ENCODE measurements at regions not wholly inside any gene's neighbourhood (a gene's known extent, or its start where the extent isn't known, plus 50 kb on each side); places are given as distances from the start of the nearest gene placed in this dataset.

GRCh38 chr16:86895606-86896005 is 317.3 kb downstream of the FOXL1 start (continued):
- TF ChIP-seq CTCF (IDR thresholded peaks at IDR 0.05; ENCODE audit: low read depth, low read length, missing input control): no peak
- TF ChIP-seq TAF1 (conservative IDR thresholded peaks at IDR 0.05): no peak
- no peak for TF ChIP-seq ATF3 (IDR thresholded peaks at IDR 0.05)
- no peak for TF ChIP-seq ZBTB33 (IDR thresholded peaks at IDR 0.05)

GRCh38 chr16:86896976-86897375 is 318.6 kb downstream of the FOXL1 start:
- Histone ChIP-seq H3K36me3 (ENCODE audit: control insufficient read depth in 4 of 4, insufficient read depth in 3 of 4, low read depth in 1 of 4, low read length in 3 of 4) (no peaks in the 10 kb centered on the region), H3K9me3 (ENCODE audit: control insufficient read depth in 4 of 4, low read length in 3 of 4) (no peaks in the 10 kb centered on the region), H3K27me3 (ENCODE audit: control insufficient read depth in 4 of 4, insufficient read depth in 4 of 4, low read length in 3 of 4) (peaks cover 0 to 4% (median 0%) of the 10 kb centered on the region in 4 donors), H3K4me1 (ENCODE audit: control insufficient read depth in 4 of 4, insufficient read depth in 4 of 4, low read length in 3 of 4) (no peaks in the 10 kb centered on the region), H3K4me3 (ENCODE audit: low read depth in 1 of 3, low read length in 3 of 3) (no peak overlapping the region), H3K27ac (ENCODE audit: low read depth in 1 of 2, low read length in 2 of 2) (no peak overlapping the region), H3K9ac (ENCODE audit: low read depth in 1 of 2, low read length in 2 of 2) (no peak overlapping the region)
- no peak for TF ChIP-seq YY1 (IDR thresholded peaks at IDR 0.05)
- TF ChIP-seq NR2F2 (IDR thresholded peaks at IDR 0.05): no peak
- no peak for TF ChIP-seq JUND (IDR thresholded peaks at IDR 0.05)
- no peak for TF ChIP-seq REST (IDR thresholded peaks at IDR 0.05)
- TF ChIP-seq MAX (IDR thresholded peaks at IDR 0.05): no peak
- TF ChIP-seq RXRA (IDR thresholded peaks at IDR 0.05): no peak
- TF ChIP-seq CTCF (IDR thresholded peaks at IDR 0.05; ENCODE audit: low read depth, low read length, missing input control): no peak
- TF ChIP-seq ATF3 (IDR thresholded peaks at IDR 0.05): no peak
- TF ChIP-seq HNF4G (IDR thresholded peaks at IDR 0.05): no peak
- no peak for TF ChIP-seq FOXA1 (IDR thresholded peaks at IDR 0.05)
- no peak for TF ChIP-seq EGR1 (IDR thresholded peaks at IDR 0.05; ENCODE audit: low read depth in 2 of 2)
- no peak for TF ChIP-seq TAF1 (conservative IDR thresholded peaks at IDR 0.05)
- TF ChIP-seq HNF4A (conservative IDR thresholded peaks at IDR 0.05): no peak
- no peak for TF ChIP-seq SP1 (IDR thresholded peaks at IDR 0.05)
- no peak for TF ChIP-seq RAD21 (IDR thresholded peaks at IDR 0.05)
- no peak for TF ChIP-seq GABPA (IDR thresholded peaks at IDR 0.05 in 1 of 2, conservative IDR thresholded peaks at IDR 0.05 in 1 of 2)
- no peak for TF ChIP-seq FOXA2 (IDR thresholded peaks at IDR 0.05)
- no peak for TF ChIP-seq ZBTB33 (IDR thresholded peaks at IDR 0.05)
- WGBS: 72% methylated on average over 9 of the region's 9 CpGs
- DNase-seq (ENCODE audit: low spot score): no peak

Data from liver (tissue), 8 donors.